Ovary (tissue), 1 donor: ENCODE measurements at regions not wholly inside any gene's neighbourhood (a gene's known extent, or its start where the extent isn't known, plus 50 kb on each side); places are given as distances from the start of the nearest gene placed in this dataset.

ENCODE experiments used
- EP300 ChIP-seq: sonication (generic); formaldehyde crosslinking; IDR thresholded peaks from one replicate; pipeline ENCODE4 v1.6.1; 2017; ENCODE audit warnings: antibody characterized with exemption
- POLR2A ChIP-seq: fragments of 450-650 bp; IDR thresholded peaks from one replicate; pipeline ENCODE4 v1.6.1; 2017; ENCODE audit warnings: antibody characterized with exemption, mild to moderate bottlenecking, moderate library complexity

GRCh38 chr21:40938078-40938477, 91.1 kb upstream of the DSCAM start:
- TF ChIP-seq EP300 (no peak), POLR2A (no peak)
